ENCODE measurements at regions not wholly inside any gene's neighbourhood (a gene's known extent, or its start where the extent isn't known, plus 50 kb on each side); places are given as distances from the start of the nearest gene placed in this dataset.

- TF ChIP-seq CTCF (IDR thresholded peaks at IDR 0.05) (no peak), POLR2A (IDR thresholded peaks at IDR 0.05) (no peak), POLR2AphosphoS5 (IDR thresholded peaks at IDR 0.05) (no peak), EP300 (IDR thresholded peaks at IDR 0.05) (no peak)
Measured at GRCh38 chr3:6417174-6417573, 443.7 kb upstream of the GRM7 start.

Measured in stomach (tissue), 4 donors.